DND-41 (cell line): ENCODE measurements at regions not wholly inside any gene's neighbourhood (a gene's known extent, or its start where the extent isn't known, plus 50 kb on each side); places are given as distances from the start of the nearest gene placed in this dataset.
"Not testable (repeated sequence)": the region's sequence is repeated elsewhere in the genome, so short reads cannot be mapped to it uniquely, and the experiment has no call there.

Experiments used
- ATAC-seq: fragments of 200-7000 bp; cut with Tn5 transposase; 3 replicates; pipeline ENCODE4 v1.9.1; 2021; ENCODE audit warnings: low read depth; ENCODE audit not compliant: insufficient read depth
- DNase-seq: peaks from one replicate; pipeline ENCODE4 v3.0.0-alpha.2; 2020
- H2AFZ ChIP-seq: 2 replicates; pipeline ENCODE4 v1.6.0; 2012; ENCODE audit warnings: low read depth, low read length
- H3K27ac ChIP-seq: 2 replicates; pipeline ENCODE4 v1.5.1; 2012; ENCODE audit warnings: low read length, inconsistent platforms
- H3K27me3 ChIP-seq: fragments of 200-600 bp; sonication (generic); 2 replicates; pipeline ENCODE4 v1.6.0; 2012; ENCODE audit warnings: low read length, mild to moderate bottlenecking, inconsistent platforms; ENCODE audit not compliant: insufficient read depth, poor library complexity
- H3K36me3 ChIP-seq: 2 replicates; pipeline ENCODE4 v1.5.1; 2012; ENCODE audit warnings: low read length, inconsistent platforms; ENCODE audit not compliant: insufficient read depth
- H3K4me1 ChIP-seq: 2 replicates; pipeline ENCODE4 v1.5.1; 2012; ENCODE audit warnings: mild to moderate bottlenecking, low read length; ENCODE audit not compliant: insufficient read depth
- H3K4me2 ChIP-seq: 2 replicates; pipeline ENCODE4 v1.6.0; 2012; ENCODE audit warnings: mild to moderate bottlenecking, moderate library complexity, low read length, inconsistent platforms; ENCODE audit not compliant: insufficient read depth
- H3K4me3 ChIP-seq, 2 experiments: fragments of 200-600 bp in 1 of 2; shearing (Covaris generic) in 1 of 2; 2 replicates each; pipeline ENCODE4 v1.5.1; 2012 to 2016; ENCODE audit warnings: inconsistent platforms in 2 of 2, low read length in 2 of 2, mild to moderate bottlenecking in 2 of 2, low read depth in 1 of 2, moderate library complexity in 1 of 2
- H3K79me2 ChIP-seq: 2 replicates; pipeline ENCODE4 v1.6.0; 2012; ENCODE audit warnings: low read length, inconsistent platforms; ENCODE audit not compliant: insufficient read depth
- H3K9ac ChIP-seq: 2 replicates; pipeline ENCODE4 v1.6.0; 2012; ENCODE audit warnings: low read depth, mild to moderate bottlenecking, inconsistent platforms, low read length, moderate library complexity
- H3K9me3 ChIP-seq: 2 replicates; pipeline ENCODE4 v1.5.1; 2012; ENCODE audit warnings: low read length, moderate library complexity, mild to moderate bottlenecking, inconsistent platforms; ENCODE audit not compliant: insufficient read depth, severe bottlenecking
- H4K20me1 ChIP-seq: 2 replicates; pipeline ENCODE4 v1.6.0; 2012; ENCODE audit warnings: low read length; ENCODE audit not compliant: insufficient read depth
- EZH2 ChIP-seq: IDR thresholded peaks from 3 replicates; pipeline ENCODE4 v1.6.1; 2012; ENCODE audit warnings: borderline replicate concordance, low read depth, mild to moderate bottlenecking, moderate library complexity, low read length, inconsistent platforms; ENCODE audit not compliant: severe bottlenecking
- TF ChIP-seq, protein P1 (sequence below): IDR thresholded peaks from 2 replicates; pipeline ENCODE4 v1.5.1; 2012; ENCODE audit warnings: borderline replicate concordance, low read length, moderate library complexity, mild to moderate bottlenecking; ENCODE audit not compliant: poor library complexity, severe bottlenecking; ENCODE audit errors: extremely low read depth

DNA sequence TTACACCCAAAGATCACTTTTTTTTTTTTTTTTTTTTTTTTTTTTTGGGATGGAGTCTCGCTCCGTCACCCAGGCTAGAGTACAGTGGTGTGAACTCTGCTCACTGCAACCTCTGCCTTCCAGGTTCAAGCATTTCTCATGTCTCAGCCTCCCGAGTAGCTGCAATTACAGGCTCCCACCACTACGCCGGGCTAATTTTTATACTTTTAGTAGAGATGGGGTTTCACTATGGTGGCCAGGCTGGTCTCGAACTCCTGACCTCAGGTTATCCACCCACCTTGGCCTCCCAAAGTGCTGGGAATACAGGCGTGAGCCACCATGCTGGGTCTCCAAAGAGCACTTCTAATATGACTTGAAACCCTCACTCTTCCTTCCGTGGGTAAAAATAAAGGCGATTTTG lies 152.2 kb upstream of the SPACA7 start:
- not testable (repeated sequence) for DNase-seq, H3K27ac ChIP-seq, H3K27me3 ChIP-seq, ATAC-seq, H3K36me3 ChIP-seq, H3K4me3 ChIP-seq, H2AFZ ChIP-seq, H3K4me1 ChIP-seq, H4K20me1 ChIP-seq, H3K79me2 ChIP-seq, H3K9ac ChIP-seq, H3K9me3 ChIP-seq, H3K4me2 ChIP-seq
- TF ChIP-seq, protein P1, sequence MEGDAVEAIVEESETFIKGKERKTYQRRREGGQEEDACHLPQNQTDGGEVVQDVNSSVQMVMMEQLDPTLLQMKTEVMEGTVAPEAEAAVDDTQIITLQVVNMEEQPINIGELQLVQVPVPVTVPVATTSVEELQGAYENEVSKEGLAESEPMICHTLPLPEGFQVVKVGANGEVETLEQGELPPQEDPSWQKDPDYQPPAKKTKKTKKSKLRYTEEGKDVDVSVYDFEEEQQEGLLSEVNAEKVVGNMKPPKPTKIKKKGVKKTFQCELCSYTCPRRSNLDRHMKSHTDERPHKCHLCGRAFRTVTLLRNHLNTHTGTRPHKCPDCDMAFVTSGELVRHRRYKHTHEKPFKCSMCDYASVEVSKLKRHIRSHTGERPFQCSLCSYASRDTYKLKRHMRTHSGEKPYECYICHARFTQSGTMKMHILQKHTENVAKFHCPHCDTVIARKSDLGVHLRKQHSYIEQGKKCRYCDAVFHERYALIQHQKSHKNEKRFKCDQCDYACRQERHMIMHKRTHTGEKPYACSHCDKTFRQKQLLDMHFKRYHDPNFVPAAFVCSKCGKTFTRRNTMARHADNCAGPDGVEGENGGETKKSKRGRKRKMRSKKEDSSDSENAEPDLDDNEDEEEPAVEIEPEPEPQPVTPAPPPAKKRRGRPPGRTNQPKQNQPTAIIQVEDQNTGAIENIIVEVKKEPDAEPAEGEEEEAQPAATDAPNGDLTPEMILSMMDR, result peak; percentile 37

DNA sequence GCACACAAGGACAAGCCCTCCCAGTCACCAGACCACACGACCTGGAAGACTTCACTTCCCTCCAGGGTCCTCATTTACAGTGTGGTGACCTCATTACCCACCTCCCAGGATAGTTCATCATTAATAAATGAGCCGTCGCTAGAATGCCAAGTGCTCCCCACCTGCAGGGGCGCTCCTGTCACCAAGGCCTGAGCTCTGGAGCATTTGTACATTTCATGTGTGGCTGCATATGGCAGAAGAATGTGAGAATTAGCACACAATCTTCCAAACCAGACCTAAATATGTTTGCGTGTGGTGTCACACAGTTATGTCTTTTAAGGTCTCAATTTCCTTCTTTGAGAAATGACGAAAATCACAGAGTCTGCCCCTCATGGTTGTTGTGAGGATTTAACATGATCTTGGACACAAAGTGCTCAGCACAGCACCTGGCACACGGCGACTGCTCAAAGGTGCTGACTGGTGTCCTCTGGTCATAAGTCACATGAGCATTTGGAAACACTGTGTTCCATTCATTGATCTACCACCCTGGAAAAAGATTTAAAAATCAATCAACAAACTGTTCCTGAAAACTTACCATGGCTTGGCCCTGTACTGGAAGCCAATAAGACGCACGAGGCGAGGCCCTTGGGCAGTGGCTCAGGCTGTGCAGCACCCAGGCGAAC lies 150.6 kb upstream of the SPACA7 start:
- H3K4me2 ChIP-seq, result no peak overlapping the region

DNA sequence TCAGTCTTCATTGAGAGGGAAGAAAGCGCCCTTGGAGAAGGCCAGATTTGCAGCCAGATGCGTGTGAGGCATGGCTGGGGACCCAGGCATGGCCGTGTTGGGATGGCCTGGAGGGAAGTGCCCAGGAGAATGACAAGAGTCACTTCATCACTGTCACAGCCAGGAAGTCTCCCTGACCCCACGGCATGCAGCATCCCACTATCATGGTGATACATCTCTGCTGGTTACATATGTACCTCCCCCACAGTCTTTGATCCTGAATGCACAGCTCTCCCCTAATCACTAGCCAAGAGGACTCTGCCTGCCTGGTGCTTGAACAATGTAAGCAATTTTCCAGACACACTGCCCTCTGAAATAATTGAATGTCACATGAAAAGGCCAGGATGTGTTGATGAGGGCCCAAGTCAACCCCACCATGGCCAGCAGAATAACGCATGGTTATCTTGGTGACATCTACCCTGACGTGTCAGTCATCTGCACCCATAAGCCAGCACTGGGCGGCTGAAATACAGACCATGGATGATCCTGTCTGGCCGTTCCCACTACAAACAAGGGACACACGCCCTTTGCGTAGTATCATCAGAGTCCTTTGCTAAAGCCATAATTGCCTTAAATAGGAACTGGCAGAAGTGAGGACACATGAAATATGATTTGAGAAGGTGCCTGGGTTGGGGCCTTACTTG lies 149.7 kb upstream of the SPACA7 start:
- Histone ChIP-seq H3K27ac (no peak overlapping the region), H4K20me1 (no peaks in the 10 kb centered on the region), H3K4me2 (no peak overlapping the region), H3K9me3 (no peaks in the 10 kb centered on the region), H3K27me3 (no peaks in the 10 kb centered on the region), H3K4me1 (no peaks in the 10 kb centered on the region), H3K4me3 (no peak overlapping the region), H2AFZ (no peak overlapping the region), H3K36me3 (no peaks in the 10 kb centered on the region), H3K9ac (no peak overlapping the region), H3K79me2 (no peaks in the 10 kb centered on the region)
- DNase-seq, result no peak
- TF ChIP-seq, protein P1, result no peak
- no peak for TF ChIP-seq EZH2
- ATAC-seq, result no peak

More for the DNA sequence above, 150.6 kb upstream of the SPACA7 start:
- TF ChIP-seq EZH2, result no peak
- TF ChIP-seq, protein P1, result no peak
- Histone ChIP-seq H3K27ac (no peak overlapping the region), H3K79me2 (no peaks in the 10 kb centered on the region), H3K27me3 (no peaks in the 10 kb centered on the region), H3K9ac (no peak overlapping the region), H3K36me3 (no peaks in the 10 kb centered on the region), H2AFZ (no peak overlapping the region), H4K20me1 (no peaks in the 10 kb centered on the region), H3K4me3 (no peak overlapping the region), H3K4me1 (no peaks in the 10 kb centered on the region), H3K9me3 (no peaks in the 10 kb centered on the region)
- no peak for ATAC-seq
- DNase-seq, result no peak
